ENCODE measurements at regions not wholly inside any gene's neighbourhood (a gene's known extent, or its start where the extent isn't known, plus 50 kb on each side); places are given as distances from the start of the nearest gene placed in this dataset.

- Histone ChIP-seq H3K36me3 (no peaks in the 10 kb centered on the region), H3K4me3 (no peak overlapping the region), H3K4me1 (no peaks in the 10 kb centered on the region), H3K27ac (no peak overlapping the region), H3K9me3 (no peaks in the 10 kb centered on the region), H3K27me3 (no peaks in the 10 kb centered on the region)
- no peak for TF ChIP-seq CTCF (IDR thresholded peaks at IDR 0.05)
- intact Hi-C loops (cut with DNase I), result no loop called here
- DNase-seq, result no peak
- no peak for FAIRE-seq
- ATAC-seq, result no peak
Observed at GRCh38 chr1:164191191-164191590, 367.8 kb upstream of the PBX1 start.

- FAIRE-seq (no peak), DNase-seq (no peak)
- 46 to 57% methylated on average over 3 of the region's 3 CpGs for WGBS, 2 donors
Observed at GRCh38 chr1:164210211-164210739, 348.7 kb upstream of the PBX1 start.

GRCh38 chr1:164223378-164223777 lies 335.6 kb upstream of the PBX1 start:
- intact Hi-C loops (cut with DNase I), result no loop called here
- no peak for ATAC-seq
- Histone ChIP-seq H3K4me3 (no peak overlapping the region), H3K9me3 (no peaks in the 10 kb centered on the region), H3K27ac (no peak overlapping the region), H3K4me1 (no peaks in the 10 kb centered on the region), H3K27me3 (no peaks in the 10 kb centered on the region), H3K36me3 (no peaks in the 10 kb centered on the region)
- DNase-seq, result no peak
- no peak for TF ChIP-seq CTCF (IDR thresholded peaks at IDR 0.05)
- FAIRE-seq, result no peak

More at GRCh38 chr1:164210211-164210739, 348.7 kb upstream of the PBX1 start:
- Histone ChIP-seq H3K27ac (no peak overlapping the region), H3K36me3 (no peaks in the 10 kb centered on the region), H3K4me1 (no peaks in the 10 kb centered on the region), H3K9me3 (no peaks in the 10 kb centered on the region), H3K27me3 (no peaks in the 10 kb centered on the region), H3K4me3 (no peak overlapping the region)
- intact Hi-C loops (cut with DNase I), result no loop called here
- no peak for TF ChIP-seq CTCF (IDR thresholded peaks at IDR 0.05)
- ATAC-seq, result no peak

- no peak for TF ChIP-seq CTCF (IDR thresholded peaks at IDR 0.05)
- no peak for FAIRE-seq
- Histone ChIP-seq H3K4me3 (no peak overlapping the region), H3K27ac (no peak overlapping the region), H3K27me3 (no peaks in the 10 kb centered on the region), H3K36me3 (no peaks in the 10 kb centered on the region), H3K4me1 (no peaks in the 10 kb centered on the region), H3K9me3 (no peaks in the 10 kb centered on the region)
- 84 to 86% methylated on average over 2 of the region's 2 CpGs for WGBS, 2 donors
- ATAC-seq, result no peak
- DNase-seq, result no peak
- intact Hi-C loops (cut with DNase I), result no loop called here
Observed at GRCh38 chr1:164225011-164225410, 334.0 kb upstream of the PBX1 start.

GRCh38 chr1:164226977-164227376 lies 332.0 kb upstream of the PBX1 start:
- H3K27ac ChIP-seq, result no peak overlapping the region
- FAIRE-seq, result no peak
- intact Hi-C loops (cut with DNase I), result no loop called here
- no peak overlapping the region for H3K4me3 ChIP-seq
- no peaks in the 10 kb centered on the region for H3K4me1 ChIP-seq
- no peaks in the 10 kb centered on the region for H3K27me3 ChIP-seq
- no peaks in the 10 kb centered on the region for H3K9me3 ChIP-seq
- 79 to 92% methylated on average over 4 of the region's 4 CpGs for WGBS, 2 donors
- no peak for ATAC-seq
- TF ChIP-seq CTCF (IDR thresholded peaks at IDR 0.05), result no peak
- no peaks in the 10 kb centered on the region for H3K36me3 ChIP-seq
- no peak for DNase-seq
